H4 (cell line): ENCODE measurements at regions not wholly inside any gene's neighbourhood (a gene's known extent, or its start where the extent isn't known, plus 50 kb on each side); places are given as distances from the start of the nearest gene placed in this dataset.

Source experiments
- DNase-seq: peaks from one replicate; pipeline ENCODE4 v3.0.0-alpha.2; 2015; ENCODE audit warnings: low spot score

DNA sequence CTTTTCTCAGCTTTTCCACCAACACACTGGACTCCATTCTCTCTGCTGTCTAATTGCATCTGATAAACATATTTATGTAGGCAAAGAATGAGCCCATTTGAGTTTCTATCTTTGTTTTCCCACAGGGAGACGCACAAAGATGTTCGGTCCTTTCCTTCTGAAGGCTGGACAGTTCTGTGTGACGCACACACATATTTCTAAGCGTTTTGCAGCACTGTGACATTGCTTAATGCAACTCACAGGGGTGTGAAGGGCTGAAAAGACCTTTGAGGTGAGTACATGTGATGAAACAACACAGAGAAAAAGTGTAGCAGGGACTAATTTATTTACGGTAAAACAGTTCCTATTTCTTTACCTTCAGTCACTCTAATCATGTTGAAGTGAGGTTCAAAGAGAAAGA lies 323.1 kb upstream of the RUNX1 start:
- DNase-seq, result no peak

GRCh38 chr21:35370671-35371070 lies 321.6 kb upstream of the RUNX1 start:
- DNase-seq, result no peak

- DNase-seq, result no peak
Measured at GRCh38 chr21:35370071-35370470, 321.0 kb upstream of the RUNX1 start.

- DNase-seq, result no peak
Measured at GRCh38 chr21:35368326-35368725, 319.2 kb upstream of the RUNX1 start.

DNA sequence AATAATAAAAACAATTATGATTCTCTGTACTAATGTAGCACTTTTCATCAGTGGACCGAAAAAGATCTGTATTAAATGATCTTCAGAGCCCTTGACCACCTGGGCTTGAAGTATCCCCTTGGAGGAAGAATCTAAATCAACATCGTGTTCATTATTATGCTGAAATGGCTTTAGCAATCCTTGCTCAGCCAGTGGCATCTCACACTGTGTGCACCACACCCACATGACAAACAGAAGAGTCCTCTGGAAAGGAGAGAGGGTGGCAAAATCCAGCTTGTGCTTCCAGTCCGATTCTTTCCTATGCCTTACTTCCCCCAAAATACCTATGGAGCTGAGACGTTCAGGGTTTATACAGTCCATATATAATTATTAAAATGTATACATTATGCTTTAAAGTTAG lies 318.5 kb upstream of the RUNX1 start:
- no peak for DNase-seq

GRCh38 chr21:35366394-35367080 lies 317.4 kb upstream of the RUNX1 start:
- DNase-seq, result no peak

DNA sequence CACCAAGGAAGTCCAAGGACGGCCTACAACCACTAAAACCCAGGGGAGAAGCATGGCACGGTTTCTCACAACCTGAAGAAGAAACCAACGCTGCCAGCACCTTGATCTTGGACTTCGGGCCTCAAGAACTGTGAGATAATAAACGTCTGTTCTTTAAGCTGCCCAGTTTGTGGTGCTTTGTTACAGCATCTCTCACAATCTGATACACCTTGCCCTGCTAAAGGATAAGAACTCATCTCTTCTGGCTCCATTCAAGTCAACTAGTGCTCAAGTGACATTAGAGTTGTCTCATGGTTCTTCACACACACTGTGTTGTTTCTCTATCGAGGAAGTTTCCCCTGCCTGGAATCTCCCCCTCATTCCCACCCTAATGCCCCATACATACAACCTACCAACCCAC lies 314.4 kb upstream of the RUNX1 start:
- no peak for DNase-seq

DNA sequence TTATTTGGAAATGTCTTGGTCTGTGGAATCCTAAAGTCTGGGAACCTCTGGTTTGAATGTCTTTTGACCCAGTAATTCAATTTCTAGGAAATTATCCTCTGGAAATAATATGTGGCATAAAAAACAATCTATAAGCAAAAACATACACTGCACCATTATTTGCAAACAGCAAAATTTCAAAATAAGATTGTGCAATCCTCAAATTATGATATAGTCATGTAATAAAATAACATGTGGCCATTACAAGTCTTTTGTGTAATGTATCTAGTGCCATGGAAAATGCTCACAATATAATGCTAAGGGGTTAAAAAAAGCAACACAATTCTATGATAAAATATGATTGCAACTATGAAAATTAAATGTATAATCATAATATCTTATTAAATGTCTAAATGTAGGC lies 312.9 kb upstream of the RUNX1 start:
- DNase-seq, result no peak

GRCh38 chr21:35360870-35361570 lies 311.9 kb upstream of the RUNX1 start:
- DNase-seq, result no peak

DNA sequence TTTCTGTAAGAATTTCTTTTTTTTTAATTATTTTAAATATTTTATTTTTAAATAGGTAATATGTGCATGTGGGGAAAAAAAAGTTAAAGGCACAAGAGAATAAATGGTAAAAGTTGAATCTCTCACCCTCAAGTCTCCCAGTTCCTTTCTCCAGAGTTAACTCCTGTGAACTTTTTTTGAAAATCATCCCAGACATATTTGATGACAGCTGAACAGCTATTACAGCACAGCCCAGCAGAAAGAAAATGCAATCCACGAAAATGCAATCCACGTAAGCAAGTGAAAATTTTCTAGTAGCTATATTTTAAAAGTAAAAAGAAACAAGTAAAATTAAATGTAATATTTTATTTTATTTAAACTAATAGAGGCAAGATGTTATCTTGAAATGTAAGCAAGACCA lies 310.0 kb upstream of the RUNX1 start:
- DNase-seq, result no peak

- DNase-seq, result no peak
Measured at GRCh38 chr21:35358008-35358407, 308.9 kb upstream of the RUNX1 start.

- DNase-seq, result no peak
Measured at GRCh38 chr21:35357041-35357780, 308.1 kb upstream of the RUNX1 start.

GRCh38 chr21:35354078-35354477 lies 305.0 kb upstream of the RUNX1 start:
- DNase-seq, result no peak

DNA sequence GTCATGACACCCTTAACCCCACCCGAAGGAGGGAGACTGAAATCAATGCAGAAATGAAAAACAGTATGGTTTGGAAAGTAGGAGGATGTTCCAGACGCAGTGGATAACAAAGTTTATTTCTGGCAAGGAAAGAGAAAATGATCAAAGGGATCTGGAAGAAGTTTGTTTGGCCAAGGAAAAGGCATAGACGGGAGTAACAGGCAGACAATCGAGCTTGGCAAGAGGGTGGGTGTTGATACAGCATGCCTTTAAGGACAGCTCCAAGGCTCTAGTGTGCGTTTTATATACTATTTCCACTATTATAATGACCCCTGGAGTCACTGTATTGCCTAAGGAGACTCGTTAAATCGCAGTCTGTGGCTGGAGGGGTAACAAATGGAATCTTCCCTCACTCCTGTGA lies 303.7 kb upstream of the RUNX1 start:
- no peak for DNase-seq

DNA sequence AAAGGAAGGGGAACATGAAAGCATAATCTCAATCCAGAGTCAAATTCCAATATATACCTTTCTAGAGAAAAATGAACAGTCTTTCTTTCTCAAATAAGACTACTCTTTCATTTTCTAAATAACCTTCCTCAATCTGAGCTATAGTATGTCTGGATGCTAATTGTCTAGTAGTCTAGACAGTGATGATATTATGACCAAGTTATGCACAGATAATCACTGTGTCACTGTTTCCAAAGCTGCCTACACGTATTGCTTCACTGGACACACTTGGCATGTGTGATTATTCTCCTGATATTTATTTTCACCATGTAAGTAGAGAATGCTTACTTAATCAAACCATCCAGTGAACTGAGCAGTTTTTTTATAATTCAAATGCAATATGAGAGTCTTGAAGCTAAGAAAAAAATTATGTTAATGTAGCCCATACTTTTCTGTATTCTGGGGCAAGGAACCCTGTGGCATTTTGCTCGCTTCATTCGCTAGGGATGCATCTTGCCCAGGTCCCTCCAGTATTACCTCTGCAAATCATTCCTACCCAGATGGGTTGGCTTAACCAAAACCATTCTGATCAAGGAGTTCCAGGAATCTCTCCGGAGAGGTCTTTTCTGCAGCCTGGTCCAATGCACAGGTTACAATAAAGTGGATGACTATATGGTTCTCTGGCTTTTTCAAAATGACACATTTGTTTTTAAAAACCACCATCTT lies 303.1 kb upstream of the RUNX1 start:
- DNase-seq, result no peak

DNA sequence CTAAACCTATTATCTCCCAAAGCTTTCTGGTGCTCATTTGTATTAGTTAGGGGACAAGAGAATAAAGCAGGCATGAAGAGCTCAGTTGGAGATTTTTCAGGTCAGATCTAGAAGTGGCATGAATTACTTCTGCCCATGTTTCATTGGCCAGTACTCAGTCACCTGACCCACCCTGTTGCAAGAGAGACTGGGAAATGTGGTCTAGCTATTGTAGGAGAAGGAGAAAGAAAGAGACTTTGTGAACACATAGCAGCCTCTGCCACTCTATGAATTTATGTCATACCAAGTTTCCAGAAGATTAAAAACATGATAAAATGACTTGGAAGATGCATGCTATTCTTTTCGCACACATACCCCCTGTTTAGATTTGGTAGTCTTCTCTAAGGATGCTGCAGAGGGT lies 302.3 kb upstream of the RUNX1 start:
- no peak for DNase-seq

- no peak for DNase-seq
Measured at GRCh38 chr21:35350965-35351364, 301.9 kb upstream of the RUNX1 start.

DNA sequence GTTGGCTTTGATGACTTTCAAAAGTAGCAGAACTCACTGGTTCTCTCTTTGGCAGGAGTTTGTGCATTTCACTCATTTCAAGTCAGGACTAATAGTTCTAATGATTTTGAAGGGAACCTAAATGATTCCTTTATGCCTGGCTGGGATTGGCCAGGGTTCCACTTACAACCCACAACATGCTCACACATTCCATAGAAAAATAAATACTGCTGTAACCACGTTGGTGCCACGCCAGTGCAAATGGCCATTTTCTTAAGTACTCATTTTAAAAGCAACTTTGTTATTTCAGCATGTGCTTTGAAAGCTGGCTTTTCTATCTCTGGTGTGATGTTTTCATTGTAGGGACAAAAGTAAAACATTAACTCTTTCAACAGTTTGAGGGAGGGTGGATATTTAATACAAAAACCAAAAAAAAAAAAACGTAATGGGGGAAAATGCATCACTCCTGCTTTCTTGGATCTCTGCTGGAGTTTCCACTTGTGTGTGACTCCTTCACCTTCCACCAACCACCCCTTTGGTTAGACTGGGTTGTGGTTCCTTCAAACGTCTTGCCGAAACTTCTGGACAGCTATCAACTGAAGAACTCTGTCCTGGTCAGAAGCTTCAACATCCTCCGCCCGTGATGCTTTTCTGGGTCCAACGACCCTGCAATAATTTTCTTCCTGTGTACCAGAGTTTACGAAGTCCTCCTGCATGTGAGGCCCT lies 300.4 kb upstream of the RUNX1 start:
- DNase-seq, result no peak

DNA sequence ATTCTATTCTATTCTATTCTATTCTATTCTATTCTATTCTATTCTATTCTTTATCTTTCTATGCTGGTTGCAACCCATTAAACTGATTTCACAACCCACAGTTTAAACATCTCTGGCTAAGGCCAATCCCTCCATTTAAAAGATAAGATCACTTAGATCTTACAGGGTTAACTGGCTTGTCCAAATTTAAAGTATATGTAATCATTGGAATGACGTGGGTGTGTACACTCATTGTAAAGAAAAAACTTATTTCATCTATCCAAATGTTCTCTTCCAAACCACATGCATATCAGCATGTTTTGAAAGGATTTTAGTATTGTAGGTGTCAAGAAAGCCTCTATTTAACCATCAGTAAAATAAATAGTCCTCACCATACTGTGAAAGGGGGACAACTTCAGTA lies 299.6 kb upstream of the RUNX1 start:
- no peak for DNase-seq

- no peak for DNase-seq
Measured at GRCh38 chr21:35346697-35347096, 297.6 kb upstream of the RUNX1 start.

- DNase-seq, result no peak
Measured at GRCh38 chr21:35345954-35346353, 296.9 kb upstream of the RUNX1 start.

DNA sequence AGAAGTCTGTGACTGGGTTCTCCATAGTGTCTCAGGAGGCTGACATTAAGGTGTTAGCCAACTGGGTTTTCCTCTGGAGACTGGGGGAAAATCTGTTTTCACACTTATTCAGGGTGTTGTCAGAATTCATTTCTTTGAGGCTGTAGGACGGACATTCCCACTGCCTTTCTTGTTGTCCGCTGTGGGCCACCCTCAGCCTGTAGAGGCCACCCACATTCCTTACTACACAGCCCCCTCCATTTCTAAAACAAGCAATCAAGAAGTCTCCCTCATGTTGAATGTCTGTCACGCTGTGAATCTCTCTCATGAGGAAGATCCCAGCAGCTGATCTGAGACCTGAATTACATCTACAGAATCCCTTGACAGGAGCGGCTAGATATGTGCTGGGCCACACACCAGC lies 295.5 kb upstream of the RUNX1 start:
- no peak for DNase-seq
